K562 (cell line): ENCODE measurements at regions not wholly inside any gene's neighbourhood (a gene's known extent, or its start where the extent isn't known, plus 50 kb on each side); places are given as distances from the start of the nearest gene placed in this dataset.

Experiments used
- CBX2 ChIP-seq: fragments of 200-600 bp; sonication (generic); IDR thresholded peaks from one replicate; pipeline ENCODE4 v1.6.1; 2012; ENCODE audit warnings: mild to moderate bottlenecking, low read length, inconsistent platforms; ENCODE audit not compliant: insufficient read depth, poor library complexity, severe bottlenecking
- CREB1 ChIP-seq, 2 experiments: sonication (generic) in 1 of 2; formaldehyde crosslinking in 1 of 2; IDR thresholded peaks; 2 replicates each; pipeline versions ENCODE4 v1.6.1 to v1.8.0; 2012 to 2022; ENCODE audit warnings: inconsistent platforms in 1 of 2, mild to moderate bottlenecking in 1 of 2, missing genetic modification reagents in 1 of 2, moderate library complexity in 1 of 2
- EGR1 ChIP-seq: fragments of 450-650 bp; conservative IDR thresholded peaks from 2 replicates; pipeline ENCODE4 v1.6.1; 2017; ENCODE audit warnings: mild to moderate bottlenecking
- HNRNPL ChIP-seq: fragments of 200-400 bp; formaldehyde crosslinking; IDR thresholded peaks from 2 replicates; pipeline ENCODE4 v1.6.1; 2017; ENCODE audit warnings: low read depth, mild to moderate bottlenecking, low read length
- MIER1 ChIP-seq: fragments of 450-650 bp; IDR thresholded peaks from 2 replicates; pipeline ENCODE4 v1.6.1; 2016; ENCODE audit warnings: antibody characterized with exemption, mild to moderate bottlenecking, low read depth
- PHB2 ChIP-seq: fragments of 450-650 bp; IDR thresholded peaks from 2 replicates; pipeline ENCODE4 v1.6.1; 2017; ENCODE audit warnings: low read depth
- RBFOX2 ChIP-seq: fragments of 200-400 bp; formaldehyde crosslinking; IDR thresholded peaks from 2 replicates; pipeline ENCODE4 v1.6.1; 2017; ENCODE audit warnings: low read depth, mild to moderate bottlenecking, low read length, moderate library complexity
- SAP30 ChIP-seq: fragments of 200-600 bp; sonication (generic); IDR thresholded peaks from 2 replicates; pipeline ENCODE4 v1.6.1; 2012; ENCODE audit warnings: borderline replicate concordance, low read depth, mild to moderate bottlenecking, moderate library complexity, low read length, control low read depth, inconsistent platforms; ENCODE audit not compliant: insufficient read depth, poor library complexity, severe bottlenecking
- SIRT6 ChIP-seq: IDR thresholded peaks from one replicate; pipeline ENCODE4 v1.6.1; 2012; ENCODE audit warnings: low read depth, mild to moderate bottlenecking, control low read depth, inconsistent platforms, low read length, moderate library complexity
- TAF1 ChIP-seq: IDR thresholded peaks from 2 replicates; pipeline ENCODE4 v1.6.1; 2011; ENCODE audit warnings: mild to moderate bottlenecking, low read length, moderate library complexity; ENCODE audit not compliant: insufficient read depth, control insufficient read depth, severe bottlenecking; ENCODE audit errors: extremely low read depth
- U2AF2 ChIP-seq: fragments of 200-400 bp; formaldehyde crosslinking; optimal IDR thresholded peaks from 2 replicates; pipeline ENCODE3; 2017; ENCODE audit warnings: low read depth, mild to moderate bottlenecking, low read length
- ZNF217 ChIP-seq: sonication (generic); formaldehyde crosslinking; IDR thresholded peaks from 2 replicates; pipeline ENCODE4 v1.8.0; 2022; ENCODE audit warnings: mild to moderate bottlenecking, missing genetic modification reagents
- ZNF507 ChIP-seq: conservative IDR thresholded peaks from 2 replicates; pipeline ENCODE4 v1.6.1; 2017; ENCODE audit warnings: missing genetic modification characterization, missing compliant biosample characterization
- ZNF586 ChIP-seq: fragments of 450-650 bp; formaldehyde crosslinking; conservative IDR thresholded peaks from 2 replicates; pipeline ENCODE4 v1.4.0; 2020; ENCODE audit warnings: mild to moderate bottlenecking, moderate library complexity
- TF ChIP-seq, protein P1 (sequence below): fragments of 450-650 bp; IDR thresholded peaks from 2 replicates; pipeline ENCODE4 v1.6.1; 2016; ENCODE audit warnings: missing biosample characterization, missing genetic modification characterization
- TF ChIP-seq, protein P2 (sequence below): fragments of 450-650 bp; formaldehyde crosslinking; IDR thresholded peaks from 2 replicates; pipeline ENCODE4 v1.4.0; 2020; ENCODE audit warnings: mild to moderate bottlenecking, moderate library complexity
- TF ChIP-seq, protein P3 (sequence below): IDR thresholded peaks from 2 replicates; pipeline ENCODE4 v1.6.1; 2012; ENCODE audit warnings: low read depth, low read length, improper control_type of control experiment, borderline replicate concordance
- TF ChIP-seq, protein P4 (sequence below): fragments of 250-450 bp; sonication (Bioruptor Pico); IDR thresholded peaks from 2 replicates; pipeline ENCODE4 v1.4.0; 2020

DNA sequence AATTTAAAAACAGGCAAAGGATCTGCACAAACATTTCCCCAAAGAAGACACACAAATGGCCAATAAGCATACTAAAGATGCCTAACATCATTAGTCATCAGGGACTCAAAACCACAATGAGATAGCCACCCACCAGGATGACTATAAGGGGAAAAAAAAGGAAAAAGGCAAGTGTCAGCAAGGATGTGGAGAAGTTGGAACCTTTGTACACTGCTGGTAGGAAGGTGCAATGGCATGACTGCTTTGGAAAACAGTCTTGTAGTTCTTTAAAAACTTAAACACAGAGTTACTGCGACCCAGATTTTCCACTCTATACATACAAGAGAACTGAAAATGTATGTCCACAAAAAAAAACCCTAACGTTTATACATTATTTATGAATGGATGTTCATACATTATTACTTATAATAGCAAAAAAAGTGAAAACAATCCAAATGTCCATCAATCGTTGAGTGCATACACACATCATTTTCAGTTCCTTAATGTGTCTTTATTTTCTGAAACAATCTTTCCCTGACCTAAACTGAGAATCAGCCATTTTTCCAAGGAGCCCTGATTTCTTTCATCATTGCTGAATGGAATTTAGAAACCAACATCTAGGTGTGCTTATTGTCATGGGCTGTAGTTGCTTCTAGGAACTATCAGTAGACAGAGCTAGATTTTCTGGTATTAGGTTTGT lies 64.7 kb upstream of the TLK1 start (continued):
- TF ChIP-seq CREB1 (IDR thresholded peaks at IDR 0.05) (no peak), CREB1 (CRISPR knock-in tag; IDR thresholded peaks at IDR 0.05) (no peak; the same call in 1 of the 2 replicates), CBX2 (no peak), TAF1 (no peak), ZNF586 (CRISPR knock-in tag) (no peak), ZNF217 (no peak), PHB2 (no peak), ZNF507 (tag) (no peak), SAP30 (no peak), HNRNPL (no peak), U2AF2 (no peak), SIRT6 (no peak), EGR1 (peak; percentile 99), RBFOX2 (no peak), MIER1 (no peak)
- TF ChIP-seq, protein P1, sequence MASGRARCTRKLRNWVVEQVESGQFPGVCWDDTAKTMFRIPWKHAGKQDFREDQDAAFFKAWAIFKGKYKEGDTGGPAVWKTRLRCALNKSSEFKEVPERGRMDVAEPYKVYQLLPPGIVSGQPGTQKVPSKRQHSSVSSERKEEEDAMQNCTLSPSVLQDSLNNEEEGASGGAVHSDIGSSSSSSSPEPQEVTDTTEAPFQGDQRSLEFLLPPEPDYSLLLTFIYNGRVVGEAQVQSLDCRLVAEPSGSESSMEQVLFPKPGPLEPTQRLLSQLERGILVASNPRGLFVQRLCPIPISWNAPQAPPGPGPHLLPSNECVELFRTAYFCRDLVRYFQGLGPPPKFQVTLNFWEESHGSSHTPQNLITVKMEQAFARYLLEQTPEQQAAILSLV (tag) = no peak
- TF ChIP-seq, protein P2, sequence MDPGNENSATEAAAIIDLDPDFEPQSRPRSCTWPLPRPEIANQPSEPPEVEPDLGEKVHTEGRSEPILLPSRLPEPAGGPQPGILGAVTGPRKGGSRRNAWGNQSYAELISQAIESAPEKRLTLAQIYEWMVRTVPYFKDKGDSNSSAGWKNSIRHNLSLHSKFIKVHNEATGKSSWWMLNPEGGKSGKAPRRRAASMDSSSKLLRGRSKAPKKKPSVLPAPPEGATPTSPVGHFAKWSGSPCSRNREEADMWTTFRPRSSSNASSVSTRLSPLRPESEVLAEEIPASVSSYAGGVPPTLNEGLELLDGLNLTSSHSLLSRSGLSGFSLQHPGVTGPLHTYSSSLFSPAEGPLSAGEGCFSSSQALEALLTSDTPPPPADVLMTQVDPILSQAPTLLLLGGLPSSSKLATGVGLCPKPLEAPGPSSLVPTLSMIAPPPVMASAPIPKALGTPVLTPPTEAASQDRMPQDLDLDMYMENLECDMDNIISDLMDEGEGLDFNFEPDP (CRISPR knock-in tag) = no peak
- TF ChIP-seq, protein P3, sequence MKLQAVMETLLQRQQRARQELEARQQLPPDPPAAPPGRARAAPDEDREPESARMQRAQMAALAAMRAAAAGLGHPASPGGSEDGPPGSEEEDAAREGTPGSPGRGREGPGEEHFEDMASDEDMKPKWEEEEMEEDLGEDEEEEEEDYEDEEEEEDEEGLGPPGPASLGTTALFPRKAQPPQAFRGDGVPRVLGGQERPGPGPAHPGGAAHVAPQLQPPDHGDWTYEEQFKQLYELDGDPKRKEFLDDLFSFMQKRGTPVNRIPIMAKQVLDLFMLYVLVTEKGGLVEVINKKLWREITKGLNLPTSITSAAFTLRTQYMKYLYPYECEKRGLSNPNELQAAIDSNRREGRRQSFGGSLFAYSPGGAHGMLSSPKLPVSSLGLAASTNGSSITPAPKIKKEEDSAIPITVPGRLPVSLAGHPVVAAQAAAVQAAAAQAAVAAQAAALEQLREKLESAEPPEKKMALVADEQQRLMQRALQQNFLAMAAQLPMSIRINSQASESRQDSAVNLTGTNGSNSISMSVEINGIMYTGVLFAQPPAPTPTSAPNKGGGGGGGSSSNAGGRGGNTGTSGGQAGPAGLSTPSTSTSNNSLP = no peak
- TF ChIP-seq, protein P4, sequence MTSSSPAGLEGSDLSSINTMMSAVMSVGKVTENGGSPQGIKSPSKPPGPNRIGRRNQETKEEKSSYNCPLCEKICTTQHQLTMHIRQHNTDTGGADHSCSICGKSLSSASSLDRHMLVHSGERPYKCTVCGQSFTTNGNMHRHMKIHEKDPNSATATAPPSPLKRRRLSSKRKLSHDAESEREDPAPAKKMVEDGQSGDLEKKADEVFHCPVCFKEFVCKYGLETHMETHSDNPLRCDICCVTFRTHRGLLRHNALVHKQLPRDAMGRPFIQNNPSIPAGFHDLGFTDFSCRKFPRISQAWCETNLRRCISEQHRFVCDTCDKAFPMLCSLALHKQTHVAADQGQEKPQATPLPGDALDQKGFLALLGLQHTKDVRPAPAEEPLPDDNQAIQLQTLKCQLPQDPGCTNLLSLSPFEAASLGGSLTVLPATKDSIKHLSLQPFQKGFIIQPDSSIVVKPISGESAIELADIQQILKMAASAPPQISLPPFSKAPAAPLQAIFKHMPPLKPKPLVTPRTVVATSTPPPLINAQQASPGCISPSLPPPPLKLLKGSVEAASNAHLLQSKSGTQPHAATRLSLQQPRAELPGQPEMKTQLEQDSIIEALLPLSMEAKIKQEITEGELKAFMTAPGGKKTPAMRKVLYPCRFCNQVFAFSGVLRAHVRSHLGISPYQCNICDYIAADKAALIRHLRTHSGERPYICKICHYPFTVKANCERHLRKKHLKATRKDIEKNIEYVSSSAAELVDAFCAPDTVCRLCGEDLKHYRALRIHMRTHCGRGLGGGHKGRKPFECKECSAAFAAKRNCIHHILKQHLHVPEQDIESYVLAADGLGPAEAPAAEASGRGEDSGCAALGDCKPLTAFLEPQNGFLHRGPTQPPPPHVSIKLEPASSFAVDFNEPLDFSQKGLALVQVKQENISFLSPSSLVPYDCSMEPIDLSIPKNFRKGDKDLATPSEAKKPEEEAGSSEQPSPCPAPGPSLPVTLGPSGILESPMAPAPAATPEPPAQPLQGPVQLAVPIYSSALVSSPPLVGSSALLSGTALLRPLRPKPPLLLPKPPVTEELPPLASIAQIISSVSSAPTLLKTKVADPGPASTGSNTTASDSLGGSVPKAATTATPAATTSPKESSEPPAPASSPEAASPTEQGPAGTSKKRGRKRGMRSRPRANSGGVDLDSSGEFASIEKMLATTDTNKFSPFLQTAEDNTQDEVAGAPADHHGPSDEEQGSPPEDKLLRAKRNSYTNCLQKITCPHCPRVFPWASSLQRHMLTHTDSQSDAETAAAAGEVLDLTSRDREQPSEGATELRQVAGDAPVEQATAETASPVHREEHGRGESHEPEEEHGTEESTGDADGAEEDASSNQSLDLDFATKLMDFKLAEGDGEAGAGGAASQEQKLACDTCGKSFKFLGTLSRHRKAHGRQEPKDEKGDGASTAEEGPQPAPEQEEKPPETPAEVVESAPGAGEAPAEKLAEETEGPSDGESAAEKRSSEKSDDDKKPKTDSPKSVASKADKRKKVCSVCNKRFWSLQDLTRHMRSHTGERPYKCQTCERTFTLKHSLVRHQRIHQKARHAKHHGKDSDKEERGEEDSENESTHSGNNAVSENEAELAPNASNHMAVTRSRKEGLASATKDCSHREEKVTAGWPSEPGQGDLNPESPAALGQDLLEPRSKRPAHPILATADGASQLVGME (CRISPR knock-in tag) = no peak
